GM21529 (cell line): ENCODE measurements at regions not wholly inside any gene's neighbourhood (a gene's known extent, or its start where the extent isn't known, plus 50 kb on each side); places are given as distances from the start of the nearest gene placed in this dataset.
"Not testable (repeated sequence)": the region's sequence is repeated elsewhere in the genome, so short reads cannot be mapped to it uniquely, and the experiment has no call there.

ENCODE experiments used
- ATAC-seq: cut with Tn5 transposase; IDR thresholded peaks from one replicate; pipeline ENCODE4 v1.9.1; 2021; ENCODE audit not compliant: unreplicated experiment

- no peak for ATAC-seq
These were observed 1652.0 kb downstream of the MRPL39 start for GRCh38 chr21:23955135-23955843.

GRCh38 chr21:23952269-23952668, 1655.0 kb downstream of the MRPL39 start:
- no peak for ATAC-seq

GRCh38 chr21:23951251-23951650, 1656.0 kb downstream of the MRPL39 start:
- no peak for ATAC-seq

DNA sequence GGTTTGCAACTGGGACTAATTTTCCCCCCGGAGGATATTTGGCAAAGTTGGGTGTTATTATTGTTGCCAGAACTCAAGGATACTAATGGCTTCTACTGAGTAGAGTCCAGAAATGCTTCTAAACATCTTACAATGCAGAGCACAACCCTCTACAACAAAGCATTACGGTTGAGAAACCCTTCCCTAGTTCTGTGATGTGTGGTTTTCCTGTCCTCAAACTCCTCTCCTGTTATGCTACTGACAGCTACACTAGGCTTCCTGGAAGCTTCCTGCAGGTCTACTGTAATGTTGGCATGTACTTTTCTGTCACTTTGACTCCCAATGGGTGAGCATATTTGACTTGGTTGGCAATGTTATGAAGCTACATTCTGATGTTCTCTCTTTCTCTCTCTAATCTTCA, 1656.9 kb downstream of the MRPL39 start:
- no peak for ATAC-seq

DNA sequence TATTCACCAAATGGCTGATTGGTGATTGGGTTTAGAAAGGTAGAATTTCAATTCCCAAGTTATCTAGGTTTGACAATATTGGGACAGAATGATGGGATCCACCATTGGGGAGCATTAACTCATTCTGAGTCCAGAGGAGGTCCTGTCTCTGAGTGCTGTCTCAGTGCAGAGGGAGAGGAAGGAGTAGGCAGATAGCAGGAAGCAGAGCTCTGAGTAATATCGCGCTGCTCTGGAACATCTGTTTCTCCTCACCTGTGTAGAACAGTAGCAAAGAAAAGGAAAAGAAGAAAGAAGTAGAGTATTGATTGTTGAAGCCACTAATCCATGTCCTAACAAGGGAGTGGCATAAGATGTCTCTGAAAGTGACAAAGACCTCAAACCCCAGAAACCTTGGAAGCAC, 1657.8 kb downstream of the MRPL39 start:
- ATAC-seq, result no peak

DNA sequence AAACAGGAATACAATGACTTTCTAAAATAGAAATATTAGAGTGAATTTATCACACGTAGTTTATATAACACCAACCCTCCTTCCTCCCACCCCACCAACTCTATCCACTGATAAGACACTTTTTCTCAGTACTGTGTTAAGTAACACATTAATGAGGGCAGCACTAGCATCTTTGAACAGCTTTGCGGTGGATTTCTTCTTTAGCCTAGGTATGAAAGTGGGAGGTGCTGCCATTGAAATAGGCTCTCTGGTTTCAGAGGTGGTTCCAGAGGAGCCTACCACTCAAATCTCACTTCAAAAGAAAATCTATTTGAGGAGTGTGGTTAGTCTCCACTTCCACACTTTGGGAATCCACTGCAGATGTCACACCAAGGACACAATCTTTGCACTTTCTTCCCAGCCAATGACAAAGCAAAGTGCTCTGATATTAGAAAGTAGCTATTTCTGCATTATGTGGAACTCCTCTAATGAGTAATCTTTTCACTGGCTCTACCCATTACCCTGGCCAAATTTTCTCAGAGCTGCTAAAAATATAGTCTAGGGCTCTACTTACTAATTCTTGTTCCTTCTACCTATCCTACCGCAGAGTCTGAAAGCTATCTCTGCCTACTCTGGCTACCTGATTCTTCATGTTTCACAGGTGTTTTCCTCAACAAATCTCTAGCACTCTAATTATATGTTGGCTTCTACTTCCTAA, 1667.8 kb downstream of the MRPL39 start:
- ATAC-seq, result no peak

DNA sequence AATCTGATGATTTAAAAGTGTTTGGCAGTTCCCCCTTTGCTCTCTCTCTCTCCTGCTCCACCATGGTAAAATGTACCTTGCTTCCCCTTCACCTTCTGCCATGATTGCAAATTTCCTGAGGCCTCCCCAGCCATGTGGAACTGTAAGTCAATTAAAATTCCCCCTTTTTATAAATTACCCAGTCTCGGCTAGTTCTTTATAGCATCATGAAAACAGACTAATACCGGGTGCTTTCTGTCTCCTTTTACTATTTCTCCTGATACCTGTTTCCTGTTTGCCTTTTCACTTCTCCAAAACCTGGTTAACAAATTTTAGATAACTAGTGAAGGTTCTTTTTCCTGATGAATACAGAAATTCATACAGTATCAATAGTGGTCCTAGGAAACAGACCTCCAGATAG, 1670.3 kb downstream of the MRPL39 start:
- ATAC-seq, result no peak

DNA sequence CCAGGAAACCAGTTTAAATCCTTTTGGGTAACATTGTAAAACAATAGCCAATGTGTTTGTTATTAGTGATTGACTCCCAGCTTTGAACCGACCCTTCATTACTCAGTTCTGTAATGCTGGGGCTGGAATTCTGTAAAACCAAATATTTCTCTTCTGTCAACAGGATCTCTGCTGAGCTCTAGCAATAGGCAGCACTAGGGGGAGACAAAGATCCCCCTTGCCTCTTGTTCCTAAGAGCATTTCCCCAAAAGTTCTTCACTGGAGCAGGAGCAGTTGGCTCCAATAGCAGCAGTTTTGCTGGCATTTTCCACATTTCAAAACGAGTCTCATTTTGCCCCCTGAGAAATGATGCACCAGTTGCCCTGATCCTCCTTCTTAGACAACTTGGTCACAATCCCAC, 1671.1 kb downstream of the MRPL39 start:
- ATAC-seq, result no peak

DNA sequence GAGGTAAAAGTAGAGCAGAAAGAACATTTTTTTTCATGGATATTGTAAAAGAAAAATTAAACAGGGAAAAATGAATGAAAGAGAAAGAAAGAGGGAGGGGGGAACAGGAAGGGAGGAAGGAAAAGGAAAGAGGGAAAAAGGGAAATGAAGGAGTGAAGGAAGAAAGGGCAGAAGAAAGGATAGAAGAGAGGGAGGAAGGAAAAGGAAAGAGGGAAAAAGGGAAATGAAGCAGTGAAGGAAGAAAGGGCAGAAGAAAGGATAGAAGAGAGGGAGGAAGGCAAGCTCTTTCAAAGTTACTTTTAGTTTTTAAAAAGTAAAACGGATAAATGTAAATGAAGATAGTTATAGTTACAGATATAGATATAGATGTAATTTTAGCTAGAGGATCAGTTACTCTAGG, 1676.7 kb downstream of the MRPL39 start:
- no peak for ATAC-seq

DNA sequence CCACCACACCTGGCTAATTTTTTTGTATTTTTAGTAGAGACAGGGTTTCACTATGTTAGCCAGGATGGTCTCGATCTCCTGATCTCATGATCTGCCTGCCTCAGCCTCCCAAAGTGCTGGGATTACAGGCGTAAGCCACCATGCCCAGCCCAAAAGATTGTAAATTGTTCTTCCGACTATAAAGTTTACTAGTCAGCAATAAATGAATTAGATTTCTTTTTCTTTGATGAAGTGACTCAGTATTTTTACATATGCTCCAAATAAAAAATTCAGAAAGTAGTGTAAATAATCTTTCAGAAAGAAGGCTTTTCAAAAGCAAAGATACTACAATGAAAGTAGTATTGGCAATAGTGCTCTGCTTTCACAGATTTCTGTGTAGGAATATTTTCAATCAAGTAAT, 1680.9 kb downstream of the MRPL39 start:
- not testable (repeated sequence) for ATAC-seq

GRCh38 chr21:23921670-23922418, 1685.4 kb downstream of the MRPL39 start:
- no peak for ATAC-seq

GRCh38 chr21:23900727-23901126, 1706.6 kb downstream of the MRPL39 start:
- ATAC-seq, result no peak

GRCh38 chr21:23899561-23899960, 1707.7 kb downstream of the MRPL39 start:
- ATAC-seq, result no peak

DNA sequence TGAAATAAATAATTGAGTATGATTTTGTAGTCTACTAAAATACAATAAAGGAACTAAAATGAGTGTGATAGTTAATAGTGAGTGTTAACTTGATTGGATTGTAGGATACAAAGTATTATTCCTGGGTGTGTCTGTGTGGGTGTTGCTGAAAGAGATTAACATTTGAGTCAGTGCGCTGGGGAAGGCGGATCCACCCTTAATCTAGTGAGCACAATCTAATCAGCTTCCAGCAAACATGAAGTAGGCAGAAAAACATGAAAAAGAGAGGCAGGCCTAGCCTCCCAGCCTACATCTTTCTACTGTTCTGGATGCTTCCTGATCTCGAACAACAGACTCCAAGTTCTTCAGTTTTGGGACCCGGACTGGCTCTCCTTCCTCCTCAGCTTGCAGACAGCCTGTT, 1716.6 kb downstream of the MRPL39 start:
- no peak for ATAC-seq

DNA sequence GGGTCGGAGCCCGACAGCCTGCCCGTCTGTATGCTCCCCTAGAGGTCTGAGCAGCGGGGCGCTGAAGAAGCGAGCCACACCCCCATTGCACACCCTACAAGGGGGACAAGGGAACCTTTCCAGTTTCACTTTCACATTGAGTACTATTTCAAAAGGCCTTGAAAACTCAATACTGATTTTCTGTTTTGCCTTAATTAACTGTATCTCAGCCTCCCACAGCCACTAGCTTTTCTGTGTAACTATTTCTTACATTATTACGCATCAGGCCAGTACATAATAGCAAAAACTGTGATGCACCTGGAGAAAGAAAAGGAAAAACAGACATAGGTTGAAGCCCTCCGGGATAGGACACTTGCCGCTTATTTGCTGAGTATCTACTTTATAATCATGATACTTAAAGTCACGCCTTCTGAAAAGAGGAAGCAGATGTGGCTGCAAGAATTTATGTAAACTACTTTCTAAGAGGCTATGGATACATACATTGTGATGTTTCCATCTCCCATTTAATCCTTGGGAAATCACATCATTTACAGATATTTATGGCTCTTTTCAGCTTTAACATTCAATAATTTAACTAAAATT, 1719.5 kb downstream of the MRPL39 start:
- peak; percentile 57 for ATAC-seq

DNA sequence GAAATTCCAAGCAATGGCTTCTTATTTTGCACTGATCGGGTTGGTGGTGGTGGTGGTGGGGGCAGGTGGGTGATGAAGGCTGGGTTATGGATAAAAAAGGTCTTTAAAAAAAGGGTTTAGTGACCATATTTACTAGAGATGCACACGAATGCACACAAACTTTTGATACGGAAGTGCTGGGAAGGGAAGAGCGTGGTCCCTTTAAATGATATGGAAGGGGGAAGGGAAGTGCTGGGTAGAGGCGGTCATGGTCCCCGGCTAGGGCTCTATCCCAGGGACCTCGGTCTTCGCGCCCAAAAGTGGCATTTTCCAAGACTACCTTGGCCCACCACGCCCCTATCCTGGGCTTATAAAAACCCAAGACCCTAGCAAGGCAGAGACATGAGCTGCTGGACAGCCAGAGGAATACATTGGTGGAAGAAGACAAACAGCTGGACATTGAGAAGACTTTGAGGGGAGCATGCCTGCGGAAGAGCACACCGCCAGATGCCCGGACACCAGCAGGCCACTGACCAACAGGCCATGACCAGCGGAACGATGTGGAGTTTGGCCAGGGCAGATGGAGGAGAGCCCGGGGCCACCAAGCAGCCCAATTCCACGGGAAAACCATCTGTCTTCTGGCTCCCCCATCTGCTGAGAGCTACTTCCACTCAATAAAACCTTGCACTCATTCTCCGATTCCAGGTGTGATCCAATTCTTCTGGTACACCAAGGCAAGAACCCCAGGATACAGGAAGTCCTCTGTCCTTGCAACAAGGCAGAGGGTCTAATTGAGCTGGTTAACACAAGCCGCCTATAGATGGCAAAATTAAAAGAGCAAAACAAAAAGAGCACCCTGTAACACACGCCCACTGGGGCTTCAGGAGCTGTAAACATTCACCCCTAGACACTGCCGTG, 1720.2 kb downstream of the MRPL39 start:
- ATAC-seq, result no peak

DNA sequence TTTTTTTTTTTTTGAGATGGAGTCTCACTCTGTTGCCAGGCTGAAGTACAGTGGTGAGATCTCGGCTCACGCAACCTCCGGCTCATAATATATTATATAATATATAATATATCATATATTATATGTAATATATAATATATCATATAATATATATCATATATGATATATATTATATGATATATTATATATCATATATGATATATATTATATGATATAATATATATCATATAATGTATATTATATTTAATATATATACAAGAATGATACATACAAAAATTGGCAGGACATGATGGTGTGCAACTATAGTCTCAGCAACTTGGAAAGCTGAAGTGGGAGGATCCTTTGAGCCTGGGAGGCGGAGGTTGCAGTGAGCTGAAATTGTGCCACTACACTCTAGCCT, 1725.5 kb downstream of the MRPL39 start:
- ATAC-seq, result no peak

DNA sequence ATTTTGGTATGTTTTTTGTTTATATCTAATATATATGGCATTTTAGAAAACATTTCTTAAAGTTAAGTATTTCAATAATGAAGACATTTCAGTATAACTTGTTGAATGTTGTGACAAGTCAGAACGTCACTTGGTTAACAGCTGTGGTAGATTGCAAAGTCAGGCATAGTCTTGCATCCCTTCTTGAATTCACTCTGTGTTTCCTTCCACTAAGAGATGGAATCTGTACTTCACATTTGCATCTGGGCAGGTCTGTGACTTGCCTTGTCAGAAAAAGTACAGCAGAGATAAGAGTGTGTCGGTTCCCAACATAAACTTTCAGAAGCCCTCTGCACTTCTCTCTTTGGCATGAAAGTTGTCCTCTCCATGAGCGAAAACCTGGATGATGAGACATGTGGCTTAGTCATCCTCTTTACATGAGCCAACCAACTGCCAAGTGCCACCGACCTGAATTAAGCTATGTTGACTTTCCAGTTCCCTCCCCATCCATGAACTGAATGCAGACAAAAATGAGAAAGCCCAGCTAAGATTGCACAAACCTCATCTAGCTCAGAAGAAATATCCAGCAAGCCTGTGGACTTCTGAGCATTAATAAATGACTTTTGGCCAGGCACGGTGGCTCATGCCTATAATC, 1730.2 kb downstream of the MRPL39 start:
- no peak for ATAC-seq

DNA sequence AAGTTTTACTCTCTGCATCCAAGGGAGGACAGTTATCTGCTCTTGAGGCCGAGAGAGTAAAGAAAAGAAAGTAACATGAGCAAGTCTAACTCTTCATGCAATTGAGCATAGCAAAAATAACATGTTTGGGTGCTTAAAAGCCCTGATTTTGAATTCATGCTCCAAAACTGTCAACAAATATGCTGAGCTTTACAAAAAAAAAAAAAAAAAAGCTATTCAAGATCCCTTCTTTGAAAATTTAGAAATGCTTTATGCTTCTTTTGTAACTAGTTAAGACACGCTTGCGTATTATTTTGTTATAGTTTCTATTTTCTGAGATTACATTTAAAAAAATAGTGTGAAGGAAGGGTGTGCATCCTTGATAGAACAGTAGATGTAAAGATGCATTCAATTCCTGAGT, 1733.0 kb downstream of the MRPL39 start:
- no peak for ATAC-seq

- no peak for ATAC-seq
These were observed 1745.3 kb downstream of the MRPL39 start for GRCh38 chr21:23861911-23862504.
